Amniotic stem cell (primary cell): ENCODE measurements at regions not wholly inside any gene's neighbourhood (a gene's known extent, or its start where the extent isn't known, plus 50 kb on each side); places are given as distances from the start of the nearest gene placed in this dataset.

Source experiments
- DNase-seq: peaks from one replicate; lab custom pipeline; 2025; lab: John Stamatoyannopoulos, UW

DNA sequence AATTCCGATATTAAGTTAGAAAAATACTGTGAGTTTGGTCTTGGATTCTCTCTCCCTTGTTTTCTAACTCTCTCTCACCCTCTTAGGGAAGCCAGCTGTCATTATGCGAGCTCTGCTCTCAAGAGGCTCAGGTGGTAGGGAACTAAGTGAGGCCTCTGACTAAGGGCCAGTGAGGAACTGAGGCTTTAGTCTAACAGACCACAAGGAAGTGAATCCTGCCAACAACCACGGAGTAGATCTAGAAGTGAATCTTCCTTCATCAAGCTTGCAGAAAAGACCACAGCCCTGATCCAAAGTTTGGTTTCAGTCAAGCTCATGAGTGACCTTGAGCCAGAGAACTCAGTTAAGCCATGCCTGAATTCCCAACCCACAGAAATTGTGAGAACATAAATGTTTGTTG lies 180.1 kb upstream of the PRMT6 start:
- no peak for DNase-seq

DNA sequence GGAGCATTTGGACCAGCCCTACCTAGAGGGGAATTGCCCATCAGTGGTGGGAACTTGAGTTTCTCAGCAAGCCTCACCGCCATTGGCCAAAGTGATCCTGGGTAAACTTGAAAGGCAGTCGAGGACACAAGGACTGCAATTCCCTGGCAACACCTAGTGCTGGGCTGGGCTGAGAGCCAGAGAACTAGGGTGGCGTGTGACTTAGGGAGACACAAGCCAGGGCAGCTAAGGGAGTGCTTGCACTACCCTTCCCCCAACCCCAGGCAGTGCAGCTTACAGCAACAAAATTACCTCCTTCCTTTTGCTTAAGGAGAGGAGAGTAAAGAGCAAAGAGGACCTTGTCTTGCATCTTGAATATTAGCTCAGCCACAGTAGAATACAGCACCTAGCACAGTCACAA lies 176.9 kb upstream of the PRMT6 start:
- no peak for DNase-seq

DNA sequence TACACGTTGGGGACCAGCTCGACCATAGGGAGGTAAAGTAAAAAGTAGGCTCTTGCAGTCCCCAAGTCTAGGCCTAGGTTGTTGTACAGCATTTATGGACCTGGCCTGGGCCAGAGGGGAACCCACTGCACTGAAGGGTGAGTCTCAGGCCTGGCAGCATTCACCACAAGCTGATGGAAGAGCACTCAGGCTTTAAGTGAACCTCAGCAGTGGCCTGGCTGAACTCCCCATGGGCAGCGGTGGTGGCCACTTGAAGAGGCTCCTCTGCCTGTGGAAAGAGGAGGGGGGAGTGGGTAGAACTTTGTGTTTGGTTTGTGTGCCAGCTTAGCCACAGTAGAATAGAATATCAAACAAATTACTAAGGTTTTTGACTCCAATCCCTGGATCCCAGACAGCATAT lies 176.2 kb upstream of the PRMT6 start:
- DNase-seq, result no peak

DNA sequence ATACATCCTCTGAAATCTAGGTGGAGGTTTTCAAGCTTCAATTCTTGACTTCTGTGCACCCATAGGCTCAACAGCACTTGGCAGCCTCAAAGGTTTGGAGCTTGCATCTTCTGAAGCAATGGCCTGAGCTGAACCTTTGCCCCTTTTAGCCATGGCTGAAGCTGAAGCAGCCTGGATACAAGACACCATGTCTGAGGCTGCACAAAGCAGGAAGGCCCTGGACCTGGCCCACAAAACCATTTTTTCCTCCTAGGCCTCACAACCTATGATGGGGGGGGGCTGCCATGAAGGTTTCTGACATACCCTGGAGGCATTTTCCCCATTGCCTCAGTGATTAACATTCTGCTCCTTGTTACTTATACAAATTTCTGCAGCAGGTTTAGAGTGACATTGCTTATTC lies 173.3 kb upstream of the PRMT6 start:
- DNase-seq, result no peak

DNA sequence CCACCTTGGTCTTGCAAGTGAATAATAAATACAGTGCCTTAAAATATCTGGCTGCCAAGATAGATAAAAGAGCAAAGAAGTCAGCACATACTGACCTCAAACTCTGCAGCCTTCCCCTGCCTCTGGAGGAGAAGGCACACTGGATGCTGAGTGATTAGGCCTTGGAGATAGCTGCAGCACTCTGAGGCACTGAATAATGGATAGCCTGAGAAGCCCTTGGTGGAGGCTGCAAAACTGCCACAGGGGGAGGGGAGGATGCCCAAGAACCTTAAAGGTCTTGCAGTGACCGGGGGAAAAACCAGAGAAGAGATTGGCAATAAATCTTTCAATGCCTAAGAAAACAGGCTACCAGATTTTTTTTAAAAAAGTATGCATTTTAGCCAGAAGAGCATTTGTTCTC lies 167.4 kb upstream of the PRMT6 start:
- DNase-seq, result no peak

DNA sequence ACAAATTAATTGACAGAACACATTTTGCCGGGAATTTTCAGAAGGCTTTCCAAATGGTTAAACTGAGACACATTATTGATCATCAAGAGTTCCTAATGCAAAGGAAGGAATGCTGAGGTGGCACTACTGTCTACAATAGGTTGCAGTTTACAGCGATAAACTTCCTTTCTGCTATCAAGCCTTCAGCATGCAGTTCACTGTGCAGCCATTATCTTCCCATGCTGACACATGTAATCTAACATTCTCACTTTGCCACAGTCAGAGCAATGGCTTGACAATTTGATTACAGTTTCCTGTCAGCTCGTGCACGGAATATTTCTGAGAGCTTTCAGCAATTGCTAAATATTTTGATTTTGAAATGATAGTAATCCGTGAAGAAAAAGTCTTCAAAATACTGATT lies 166.9 kb upstream of the PRMT6 start:
- no peak for DNase-seq

DNA sequence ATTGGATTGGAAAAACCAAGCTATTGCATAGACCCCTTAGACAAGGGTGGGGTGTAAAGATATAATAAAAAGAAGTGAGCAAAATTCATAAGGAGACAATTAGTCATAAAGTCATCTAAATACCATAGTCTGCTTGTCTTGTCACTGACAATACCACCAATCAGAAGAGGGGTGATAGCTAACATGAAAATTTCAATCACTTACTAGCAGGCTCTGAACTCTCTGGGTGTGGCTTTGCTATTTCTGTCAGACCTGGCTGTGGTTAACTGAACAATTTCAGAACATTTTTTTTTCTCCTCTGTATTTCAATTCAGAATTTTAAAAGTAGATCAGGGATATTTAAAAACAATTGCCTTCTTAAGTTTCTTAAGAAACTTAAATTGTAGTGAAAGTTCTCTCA lies 158.5 kb upstream of the PRMT6 start:
- no peak for DNase-seq

DNA sequence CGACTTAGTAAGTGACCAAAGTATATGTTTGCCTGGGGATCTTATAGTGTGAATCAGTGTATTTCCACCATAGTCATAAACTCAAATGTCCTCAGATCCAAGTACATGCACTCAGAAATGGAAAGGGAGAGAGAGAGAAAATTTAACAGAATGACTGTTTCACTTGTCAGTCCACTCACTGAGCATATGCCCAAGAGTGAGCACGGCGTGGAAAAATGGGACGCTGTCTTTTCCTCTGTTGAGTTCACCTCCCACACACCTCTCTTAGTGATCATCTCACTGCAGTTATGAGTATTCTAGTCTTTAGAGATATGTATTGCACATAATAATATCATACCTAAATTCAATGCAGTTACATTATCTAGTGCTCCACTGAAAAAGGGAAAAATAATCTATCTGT lies 156.8 kb upstream of the PRMT6 start:
- no peak for DNase-seq

DNA sequence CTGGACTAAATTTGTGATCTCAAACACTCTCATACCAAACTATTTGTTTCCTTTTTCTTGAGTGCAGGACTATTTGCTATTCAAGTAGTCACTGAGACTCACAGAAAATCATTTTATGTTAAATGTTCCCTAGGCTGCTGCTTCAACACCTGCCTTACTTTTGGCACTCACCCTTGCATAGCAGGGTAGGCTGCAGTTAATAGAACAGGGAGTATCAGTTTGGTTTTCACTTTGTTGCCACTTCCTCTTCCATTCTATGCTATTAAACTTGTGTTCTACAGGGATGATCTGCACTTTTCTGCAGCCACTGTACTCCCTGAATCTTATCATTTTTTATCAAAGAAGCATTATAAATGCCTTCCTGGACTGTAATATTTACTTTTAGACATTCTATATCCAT lies 148.7 kb upstream of the PRMT6 start:
- no peak for DNase-seq

DNA sequence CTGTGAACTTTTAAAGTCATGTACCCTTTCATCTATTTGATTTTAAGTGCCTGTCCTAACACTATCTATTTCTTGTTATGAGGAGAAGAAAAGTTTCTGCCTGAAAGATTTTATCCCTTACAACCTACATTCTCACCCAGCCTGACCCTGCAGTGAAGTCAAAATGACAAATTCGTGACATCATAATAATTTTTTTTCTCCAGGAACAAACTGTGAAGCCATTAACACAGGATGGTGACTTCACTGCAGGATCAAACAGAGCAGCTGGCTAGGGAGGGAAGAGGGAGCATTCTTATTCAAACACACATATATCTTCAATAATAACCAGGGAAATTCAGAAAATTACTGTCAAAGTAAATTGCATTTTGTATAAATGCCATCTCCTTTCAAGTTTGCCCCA lies 147.8 kb upstream of the PRMT6 start:
- DNase-seq, result no peak

DNA sequence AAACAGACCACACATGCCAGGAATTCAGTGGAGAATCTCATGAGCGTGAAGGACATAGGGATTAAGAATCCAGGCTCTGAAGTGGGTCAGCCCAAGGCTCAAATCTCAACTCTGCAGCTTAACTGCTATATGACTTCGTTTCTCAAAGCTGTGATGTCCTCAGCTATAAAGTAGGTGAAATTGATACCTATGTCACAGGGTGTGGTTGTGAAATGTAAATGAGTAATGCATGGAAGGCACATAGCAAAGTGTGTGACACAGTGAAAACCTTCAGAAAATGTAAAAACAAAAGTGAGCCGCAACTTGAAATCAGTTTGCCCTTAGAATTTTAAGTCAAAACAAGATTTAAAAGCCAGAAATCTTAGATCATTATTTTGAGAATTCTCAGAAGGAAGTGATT lies 145.7 kb upstream of the PRMT6 start:
- DNase-seq, result no peak

DNA sequence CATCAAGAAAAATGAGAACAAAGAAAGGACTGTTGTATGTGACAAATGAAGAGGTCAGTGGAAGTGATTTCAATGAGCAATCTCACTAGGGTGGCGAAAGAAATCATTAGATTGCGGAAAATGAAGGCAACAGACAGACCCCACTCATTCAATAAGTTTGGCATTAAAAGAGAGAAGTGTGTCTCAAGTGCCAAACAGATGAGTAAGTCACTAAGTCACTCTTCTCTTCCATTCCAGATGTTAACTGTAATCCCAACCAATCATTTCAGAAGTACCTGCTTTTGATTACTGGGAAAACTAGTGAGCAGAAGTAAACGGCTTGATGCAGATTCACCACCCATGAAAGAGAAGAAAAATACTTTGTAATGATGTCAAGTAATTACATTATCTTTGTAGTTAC lies 144.3 kb upstream of the PRMT6 start:
- DNase-seq, result no peak

DNA sequence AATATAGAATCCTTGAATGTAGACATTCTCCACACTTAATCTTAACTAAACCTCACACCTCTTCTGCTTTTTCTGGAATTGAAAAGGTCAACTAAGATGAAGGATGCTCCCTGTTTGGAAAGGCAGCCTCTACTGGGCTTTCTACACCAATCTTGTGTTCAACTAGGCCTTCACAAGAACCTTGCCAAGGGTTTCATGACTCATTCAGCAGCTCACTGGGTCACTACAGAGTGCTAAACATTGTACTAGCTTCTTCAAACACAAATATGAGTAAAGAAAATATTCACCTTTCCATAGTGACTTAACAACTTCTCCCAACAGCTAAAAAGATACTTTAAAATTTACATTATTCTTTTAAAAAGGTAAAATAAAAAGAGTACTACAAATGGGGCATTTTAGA lies 135.3 kb upstream of the PRMT6 start:
- DNase-seq, result no peak

DNA sequence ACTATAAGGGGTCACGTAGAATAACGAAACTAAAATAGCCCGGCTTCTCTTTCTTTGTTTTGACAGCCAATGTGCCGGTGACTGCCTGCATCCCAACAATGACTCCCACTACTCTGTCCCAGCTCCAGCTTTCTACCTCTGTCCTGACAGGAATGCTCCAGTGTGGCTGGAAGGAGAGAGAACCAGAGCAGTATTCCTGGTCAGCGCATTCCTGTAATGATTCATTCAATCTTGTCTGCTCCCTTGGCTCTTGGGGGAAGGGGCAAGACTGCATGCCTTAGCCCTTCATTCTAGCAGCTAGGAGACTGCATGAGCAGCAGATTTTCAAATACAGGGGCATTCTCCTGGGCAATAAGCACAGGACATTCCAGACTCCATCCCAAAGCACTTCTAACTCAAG lies 132.1 kb upstream of the PRMT6 start:
- no peak for DNase-seq

DNA sequence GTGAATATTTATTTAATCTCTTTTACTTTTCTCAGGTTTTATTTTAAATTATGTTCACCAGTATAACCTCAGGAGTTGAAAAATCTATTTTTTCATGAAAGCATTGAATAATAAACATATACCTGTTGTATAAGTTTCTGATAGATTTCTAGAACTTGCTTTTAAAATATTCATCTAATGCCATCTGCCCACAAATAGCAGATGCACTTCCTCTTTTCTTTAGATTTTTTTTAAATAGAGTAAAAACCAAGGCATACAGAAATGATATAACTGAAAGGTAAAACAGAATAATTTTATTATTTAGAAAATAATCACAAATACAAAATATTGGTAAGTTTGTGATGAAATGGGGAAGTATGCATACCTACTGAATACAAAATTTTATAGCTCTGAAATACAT lies 130.7 kb upstream of the PRMT6 start:
- DNase-seq, result no peak

DNA sequence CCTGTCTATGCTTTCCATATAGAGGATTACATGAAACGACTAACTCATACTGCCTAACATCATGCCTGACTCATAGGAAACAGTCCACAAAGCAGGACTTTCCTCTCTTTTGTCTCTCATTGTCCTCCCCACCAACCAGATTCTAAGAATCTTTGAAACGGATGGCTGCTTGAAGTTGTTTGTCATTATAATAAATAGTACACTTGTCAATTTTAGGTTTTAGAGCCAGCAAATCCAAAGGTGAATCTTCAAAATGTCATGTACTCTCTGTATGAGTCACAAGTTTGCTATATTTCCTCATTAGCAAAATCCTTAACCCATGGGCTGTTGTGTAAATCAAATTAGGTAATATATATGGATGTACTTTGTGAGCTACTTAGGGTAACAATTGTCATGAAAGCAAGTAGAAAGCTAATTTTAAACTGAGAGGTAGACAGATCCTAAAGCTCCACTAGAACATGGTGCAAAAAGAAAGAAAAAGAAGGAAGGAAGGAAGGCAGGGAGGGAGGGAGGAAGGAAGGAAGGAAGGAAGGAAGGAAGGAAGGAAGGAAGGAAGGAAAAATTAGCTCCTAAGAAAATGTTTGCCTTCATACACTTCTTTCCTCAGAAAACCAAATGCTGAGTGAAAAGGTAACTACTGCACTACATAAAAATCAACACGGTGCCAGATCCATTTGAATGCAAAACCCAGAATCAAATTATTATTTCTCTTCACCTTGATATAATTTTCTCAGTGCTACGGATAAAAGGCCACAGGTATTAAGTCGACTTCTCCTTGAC lies 129.5 kb upstream of the PRMT6 start:
- DNase-seq, result no peak

DNA sequence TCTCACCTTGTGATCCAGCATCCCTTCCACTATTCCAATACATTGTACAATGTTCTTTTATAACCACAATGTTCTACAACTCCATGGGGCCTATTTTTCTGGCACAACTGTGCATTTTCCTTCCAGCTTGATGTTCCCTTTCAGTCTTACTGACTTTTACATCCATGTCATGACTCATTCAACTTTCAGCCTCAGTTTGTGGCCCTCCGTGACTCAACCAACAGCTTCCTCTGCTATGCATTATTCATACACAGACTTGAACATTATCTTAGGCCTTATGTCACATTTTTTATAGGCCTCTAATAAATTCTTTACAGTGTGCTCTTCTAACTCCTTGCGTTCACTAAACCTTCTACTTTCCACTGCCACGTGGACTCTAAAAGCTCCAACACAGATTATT lies 119.4 kb upstream of the PRMT6 start:
- DNase-seq, result peak; percentile 34

DNA sequence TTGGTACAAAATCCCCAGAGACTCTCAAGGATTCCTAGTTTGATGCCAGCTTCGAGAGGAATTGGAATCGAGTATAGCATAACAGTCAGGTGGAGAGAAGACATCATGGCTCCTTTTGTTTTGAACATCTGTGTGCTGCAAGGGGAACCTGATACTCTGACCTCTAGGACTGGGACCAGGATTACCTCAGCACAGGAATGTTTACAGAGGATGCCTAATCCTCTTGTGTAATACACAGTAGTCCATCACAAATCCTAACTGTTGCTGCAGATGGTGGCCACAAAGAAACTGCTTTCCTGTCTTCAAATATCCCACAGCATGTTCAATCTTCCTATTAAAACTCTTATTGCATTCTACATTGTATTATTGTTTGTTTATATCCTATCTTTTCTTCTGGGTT lies 111.8 kb upstream of the PRMT6 start:
- DNase-seq, result no peak

DNA sequence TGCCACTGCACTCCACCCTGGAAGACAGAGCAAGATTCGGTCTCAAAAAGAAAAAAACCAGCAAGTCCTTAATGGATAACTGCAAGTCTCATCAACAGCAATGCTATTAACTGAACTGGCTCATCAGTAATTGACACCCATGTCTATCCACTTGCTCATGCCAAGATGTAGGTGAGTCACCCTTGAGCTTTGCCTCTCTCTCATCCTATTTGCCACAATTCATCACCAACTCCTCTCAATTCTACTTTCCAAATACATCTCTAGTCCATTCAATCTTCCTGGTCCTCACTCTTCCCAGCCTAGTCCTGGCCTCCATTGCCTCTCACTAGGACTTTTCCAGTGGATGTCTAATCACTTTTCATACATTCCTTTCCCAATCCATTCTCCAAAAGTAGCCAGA lies 103.7 kb upstream of the PRMT6 start:
- no peak for DNase-seq

DNA sequence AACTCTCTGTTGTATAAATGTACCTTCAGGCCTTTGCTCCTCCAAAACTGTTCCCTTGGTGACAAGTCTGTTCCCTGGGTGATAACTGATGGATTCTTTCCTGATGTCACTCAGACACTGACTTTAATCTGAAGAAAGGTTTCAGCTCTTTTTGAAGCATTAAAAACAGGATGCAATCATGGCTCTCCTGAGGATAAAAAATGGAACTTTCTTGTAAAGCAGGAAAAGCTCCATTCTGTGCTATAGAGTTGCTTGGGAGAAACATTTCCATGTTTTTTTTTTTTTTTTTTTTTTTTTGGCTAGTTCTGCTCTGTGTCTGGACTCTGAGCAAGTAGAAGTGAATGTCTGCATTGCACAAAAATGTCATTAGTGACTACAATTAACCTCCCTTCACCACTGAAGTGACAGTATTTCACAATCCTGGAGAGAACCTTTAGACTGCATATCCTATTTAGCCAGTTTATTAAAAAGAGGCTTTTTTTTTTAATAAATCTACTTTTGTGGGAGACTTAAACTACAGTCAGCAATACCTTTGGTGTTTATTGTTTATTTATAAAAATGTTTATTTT lies 101.7 kb upstream of the PRMT6 start:
- DNase-seq, result no peak

DNA sequence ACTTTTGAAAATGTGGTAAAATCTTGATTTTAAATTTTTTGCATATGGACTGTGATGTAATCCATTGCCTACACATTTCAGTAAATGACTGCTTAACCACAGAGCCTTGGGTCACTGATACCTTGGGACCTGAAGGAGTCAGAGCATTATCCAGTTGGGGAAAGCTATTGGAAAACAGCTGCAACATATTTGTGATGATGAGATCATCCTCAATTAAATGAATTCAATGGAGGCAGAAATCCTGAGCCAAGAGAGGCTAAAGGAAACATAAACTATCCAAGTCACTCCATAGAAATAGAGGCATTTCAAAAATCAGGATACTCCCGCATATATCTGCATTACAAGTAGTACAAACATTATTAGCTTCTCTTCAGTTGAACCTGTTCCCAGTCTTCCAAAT lies 99.8 kb upstream of the PRMT6 start:
- DNase-seq, result no peak

DNA sequence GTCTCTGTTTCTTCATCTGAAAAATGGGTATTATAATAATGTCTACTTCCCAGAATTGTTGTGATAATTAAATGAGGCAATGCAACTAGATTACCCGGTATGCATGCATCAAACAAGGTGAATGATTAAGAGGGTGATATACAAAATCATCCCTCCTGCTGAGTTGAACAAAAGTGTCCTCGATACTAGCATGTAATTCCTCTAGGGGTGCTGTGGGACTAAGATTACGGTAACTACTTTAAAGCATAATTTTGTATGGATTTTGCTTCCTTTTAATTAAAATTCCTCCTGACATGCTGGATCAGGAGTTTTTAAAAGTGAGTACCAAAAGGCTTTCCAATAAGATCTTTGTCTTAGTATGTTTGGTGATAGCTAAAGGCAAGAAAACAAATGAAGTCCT lies 98.7 kb upstream of the PRMT6 start:
- DNase-seq, result no peak

DNA sequence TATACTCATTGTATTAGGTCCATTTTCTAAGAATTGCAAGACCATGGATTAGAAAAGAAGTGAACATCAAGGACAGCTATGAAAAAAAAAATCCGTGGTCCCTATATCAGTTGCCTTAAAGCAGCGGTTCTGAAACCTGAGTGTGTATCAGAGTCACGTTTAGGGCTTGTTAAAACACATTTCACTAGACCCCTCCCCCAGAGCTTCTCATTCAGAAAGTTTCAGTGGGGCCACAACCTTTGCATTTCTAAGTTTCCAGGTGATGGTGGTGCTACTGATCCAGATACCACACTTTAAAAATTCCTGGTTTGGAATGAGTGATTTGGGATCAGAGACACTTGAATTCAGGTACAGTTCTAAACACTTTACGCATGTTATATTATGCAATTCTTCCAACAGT lies 96.1 kb upstream of the PRMT6 start:
- DNase-seq, result no peak

DNA sequence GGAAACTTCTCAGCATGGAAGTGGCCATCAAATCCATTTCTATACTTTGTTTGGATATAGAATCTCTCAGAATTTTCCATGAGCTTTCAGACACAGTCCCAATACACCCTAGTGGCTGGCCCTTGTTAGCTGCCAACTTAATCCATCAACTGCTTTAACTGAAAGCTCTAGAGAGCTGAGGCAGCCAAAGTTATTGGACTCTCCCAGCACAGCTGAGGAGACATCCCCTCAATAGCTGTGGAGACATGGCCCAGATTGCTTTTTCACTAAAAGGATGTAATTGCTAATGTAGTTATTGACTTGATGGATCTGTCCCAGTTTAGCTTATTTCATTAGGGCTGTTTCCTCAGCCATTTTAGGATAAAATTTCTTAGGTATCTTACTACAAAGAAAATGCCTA lies 94.8 kb upstream of the PRMT6 start:
- no peak for DNase-seq
